ENCODE measurements at regions not wholly inside any gene's neighbourhood (a gene's known extent, or its start where the extent isn't known, plus 50 kb on each side); places are given as distances from the start of the nearest gene placed in this dataset.

DNA sequence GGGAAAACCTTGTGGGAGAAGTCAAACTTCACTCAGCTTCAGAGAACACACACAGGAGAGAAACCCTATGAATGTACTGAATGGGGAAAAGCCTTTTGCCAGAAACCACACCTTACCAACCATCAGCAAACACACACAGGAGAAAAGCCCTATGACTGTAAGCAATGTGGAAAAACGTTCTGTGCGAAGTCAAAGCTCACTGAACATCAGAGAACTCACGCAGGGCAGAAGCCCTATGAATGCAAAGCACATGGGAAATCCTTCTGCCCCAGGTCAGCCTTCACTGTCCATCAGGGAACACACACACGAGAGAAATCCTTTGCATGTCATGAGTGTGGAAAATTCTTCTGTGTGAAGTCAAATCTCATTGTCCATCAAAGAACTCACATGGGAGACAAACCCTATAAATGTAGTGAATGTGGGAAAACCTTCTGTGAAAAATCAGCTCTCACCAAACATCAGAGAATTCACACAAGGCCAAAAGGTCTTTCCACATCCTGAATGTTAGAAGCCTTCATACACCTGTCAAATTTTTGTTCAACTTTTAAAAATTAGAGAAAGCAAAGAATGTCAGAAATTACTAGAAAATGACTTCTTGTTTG is 199.4 kb downstream of the SMIM20 start:
- Histone ChIP-seq H3K4me3 (ENCODE audit: low read depth in 1 of 2, low read length in 2 of 2) (no peak overlapping the region), H3K4me2 (ENCODE audit: insufficient read depth, low read length) (no peak overlapping the region), H3K79me2 (ENCODE audit: insufficient read depth, low read length) (no peaks in the 10 kb centered on the region), H3K36me3 (ENCODE audit: insufficient read depth, low read length) (no peaks in the 10 kb centered on the region), H3K4me1 (ENCODE audit: insufficient read depth, low read length) (no peaks in the 10 kb centered on the region), H3K9ac (ENCODE audit: low read depth, low read length) (no peak overlapping the region), H2AFZ (ENCODE audit: low read depth, low read length) (no peak overlapping the region), H3K27ac (ENCODE audit: low read length) (no peak overlapping the region), H3K9me3 (ENCODE audit: insufficient read depth, low read length, severe bottlenecking) (no peaks in the 10 kb centered on the region), H3K27me3 (ENCODE audit: insufficient read depth, low read length, poor library complexity) (peaks cover 5% of the 10 kb centered on the region), H4K20me1 (ENCODE audit: insufficient read depth, low read length) (no peaks in the 10 kb centered on the region)
- ATAC-seq (ENCODE audit: insufficient read depth, low read depth) = no peak
- DNase-seq = no peak
- TF ChIP-seq, protein P1, sequence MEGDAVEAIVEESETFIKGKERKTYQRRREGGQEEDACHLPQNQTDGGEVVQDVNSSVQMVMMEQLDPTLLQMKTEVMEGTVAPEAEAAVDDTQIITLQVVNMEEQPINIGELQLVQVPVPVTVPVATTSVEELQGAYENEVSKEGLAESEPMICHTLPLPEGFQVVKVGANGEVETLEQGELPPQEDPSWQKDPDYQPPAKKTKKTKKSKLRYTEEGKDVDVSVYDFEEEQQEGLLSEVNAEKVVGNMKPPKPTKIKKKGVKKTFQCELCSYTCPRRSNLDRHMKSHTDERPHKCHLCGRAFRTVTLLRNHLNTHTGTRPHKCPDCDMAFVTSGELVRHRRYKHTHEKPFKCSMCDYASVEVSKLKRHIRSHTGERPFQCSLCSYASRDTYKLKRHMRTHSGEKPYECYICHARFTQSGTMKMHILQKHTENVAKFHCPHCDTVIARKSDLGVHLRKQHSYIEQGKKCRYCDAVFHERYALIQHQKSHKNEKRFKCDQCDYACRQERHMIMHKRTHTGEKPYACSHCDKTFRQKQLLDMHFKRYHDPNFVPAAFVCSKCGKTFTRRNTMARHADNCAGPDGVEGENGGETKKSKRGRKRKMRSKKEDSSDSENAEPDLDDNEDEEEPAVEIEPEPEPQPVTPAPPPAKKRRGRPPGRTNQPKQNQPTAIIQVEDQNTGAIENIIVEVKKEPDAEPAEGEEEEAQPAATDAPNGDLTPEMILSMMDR (IDR thresholded peaks at IDR 0.05; ENCODE audit: borderline replicate concordance, extremely low read depth, low read length, poor library complexity, severe bottlenecking) = no peak
- TF ChIP-seq EZH2 (IDR thresholded peaks at IDR 0.05; ENCODE audit: borderline replicate concordance, low read depth, low read length, severe bottlenecking) = no peak

DNA sequence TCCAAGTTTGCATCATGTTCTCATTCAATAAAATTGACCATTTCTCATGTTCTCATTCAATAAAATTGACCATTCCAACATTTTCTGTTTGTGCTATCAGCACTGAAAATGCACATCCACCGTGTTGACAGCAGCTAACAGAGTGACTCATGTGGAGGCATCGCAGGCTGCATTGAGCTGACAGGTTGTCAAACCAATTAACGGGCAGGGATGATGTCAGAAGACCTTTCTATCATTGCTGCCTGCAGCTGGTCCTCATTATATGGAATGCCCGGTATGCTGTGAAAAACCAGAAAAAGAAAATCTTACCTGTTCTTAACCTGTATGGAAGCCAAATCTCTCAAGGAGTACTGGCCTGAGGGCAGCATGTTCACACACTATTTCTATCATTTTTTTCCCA is 202.0 kb downstream of the SMIM20 start:
- TF ChIP-seq EZH2 (IDR thresholded peaks at IDR 0.05; ENCODE audit: borderline replicate concordance, low read depth, low read length, severe bottlenecking) = no peak
- TF ChIP-seq, protein P1 (IDR thresholded peaks at IDR 0.05; ENCODE audit: borderline replicate concordance, extremely low read depth, low read length, poor library complexity, severe bottlenecking) = no peak
- DNase-seq = no peak
- no peak for ATAC-seq (ENCODE audit: insufficient read depth, low read depth)
- Histone ChIP-seq H3K9ac (ENCODE audit: low read depth, low read length) (no peak overlapping the region), H3K4me2 (ENCODE audit: insufficient read depth, low read length) (no peak overlapping the region), H3K27ac (ENCODE audit: low read length) (no peak overlapping the region), H3K9me3 (ENCODE audit: insufficient read depth, low read length, severe bottlenecking) (no peaks in the 10 kb centered on the region), H3K4me1 (ENCODE audit: insufficient read depth, low read length) (no peaks in the 10 kb centered on the region), H2AFZ (ENCODE audit: low read depth, low read length) (no peak overlapping the region), H3K27me3 (ENCODE audit: insufficient read depth, low read length, poor library complexity) (peaks cover 12% of the 10 kb centered on the region), H3K79me2 (ENCODE audit: insufficient read depth, low read length) (no peaks in the 10 kb centered on the region), H3K4me3 (ENCODE audit: low read depth in 1 of 2, low read length in 2 of 2) (no peak overlapping the region), H3K36me3 (ENCODE audit: insufficient read depth, low read length) (no peaks in the 10 kb centered on the region), H4K20me1 (ENCODE audit: insufficient read depth, low read length) (no peaks in the 10 kb centered on the region)

DNA sequence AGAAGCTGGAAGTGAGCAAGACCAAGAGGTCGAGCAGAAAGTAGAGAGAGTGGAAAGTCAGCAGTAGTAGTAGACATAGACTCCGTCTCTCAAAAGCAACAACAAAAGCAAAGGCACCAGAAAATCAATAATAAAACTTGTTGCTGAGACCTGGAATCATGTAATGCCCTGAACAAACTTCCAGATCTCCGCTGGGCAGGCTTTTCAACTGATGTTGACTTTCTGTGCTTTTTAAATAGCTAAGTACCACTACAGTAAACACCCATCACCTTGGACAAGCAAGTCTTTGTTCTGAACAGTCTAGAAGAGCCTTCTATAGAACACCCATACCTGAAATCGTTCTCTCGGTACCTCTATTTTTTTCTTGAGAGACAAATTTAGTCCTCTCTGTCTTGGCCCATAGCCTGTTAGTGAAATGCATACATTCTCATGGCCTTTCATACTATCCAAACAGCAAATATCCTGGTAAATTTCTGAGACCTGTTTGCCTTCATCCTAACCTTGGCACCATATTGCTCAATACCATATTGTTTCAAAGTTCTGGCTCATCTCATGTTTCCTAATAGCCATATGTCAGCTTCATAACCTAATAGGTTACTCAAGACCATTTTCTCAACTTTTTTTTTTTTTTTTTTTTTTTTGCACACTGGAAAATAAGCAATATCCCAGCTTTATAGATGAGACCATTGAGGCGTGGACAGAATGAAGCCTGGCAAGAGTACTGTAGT is 200.6 kb upstream of the RBPJ start:
- Histone ChIP-seq H3K27ac (ENCODE audit: low read length) (no peak overlapping the region), H3K27me3 (ENCODE audit: insufficient read depth, low read length, poor library complexity) (peaks cover 12% of the 10 kb centered on the region), H3K4me2 (ENCODE audit: insufficient read depth, low read length) (no peak overlapping the region), H3K4me1 (ENCODE audit: insufficient read depth, low read length) (no peaks in the 10 kb centered on the region), H4K20me1 (ENCODE audit: insufficient read depth, low read length) (no peaks in the 10 kb centered on the region), H3K9me3 (ENCODE audit: insufficient read depth, low read length, severe bottlenecking) (no peaks in the 10 kb centered on the region), H3K4me3 (ENCODE audit: low read depth in 1 of 2, low read length in 2 of 2) (no peak overlapping the region), H2AFZ (ENCODE audit: low read depth, low read length) (no peak overlapping the region), H3K79me2 (ENCODE audit: insufficient read depth, low read length) (no peaks in the 10 kb centered on the region), H3K9ac (ENCODE audit: low read depth, low read length) (no peak overlapping the region), H3K36me3 (ENCODE audit: insufficient read depth, low read length) (no peaks in the 10 kb centered on the region)
- no peak for DNase-seq
- TF ChIP-seq, protein P1 (IDR thresholded peaks at IDR 0.05; ENCODE audit: borderline replicate concordance, extremely low read depth, low read length, poor library complexity, severe bottlenecking) = no peak
- no peak for TF ChIP-seq EZH2 (IDR thresholded peaks at IDR 0.05; ENCODE audit: borderline replicate concordance, low read depth, low read length, severe bottlenecking)
- no peak for ATAC-seq (ENCODE audit: insufficient read depth, low read depth)
